GM18499 (cell line): ENCODE measurements at regions not wholly inside any gene's neighbourhood (a gene's known extent, or its start where the extent isn't known, plus 50 kb on each side); places are given as distances from the start of the nearest gene placed in this dataset.
"Not testable (repeated sequence)": the region's sequence is repeated elsewhere in the genome, so short reads cannot be mapped to it uniquely, and the experiment has no call there.

Experiments used
- ATAC-seq: cut with Tn5 transposase; IDR thresholded peaks from one replicate; pipeline ENCODE4 v1.9.1; 2021; ENCODE audit warnings: moderate number of reproducible peaks; ENCODE audit not compliant: insufficient read depth, unreplicated experiment

DNA sequence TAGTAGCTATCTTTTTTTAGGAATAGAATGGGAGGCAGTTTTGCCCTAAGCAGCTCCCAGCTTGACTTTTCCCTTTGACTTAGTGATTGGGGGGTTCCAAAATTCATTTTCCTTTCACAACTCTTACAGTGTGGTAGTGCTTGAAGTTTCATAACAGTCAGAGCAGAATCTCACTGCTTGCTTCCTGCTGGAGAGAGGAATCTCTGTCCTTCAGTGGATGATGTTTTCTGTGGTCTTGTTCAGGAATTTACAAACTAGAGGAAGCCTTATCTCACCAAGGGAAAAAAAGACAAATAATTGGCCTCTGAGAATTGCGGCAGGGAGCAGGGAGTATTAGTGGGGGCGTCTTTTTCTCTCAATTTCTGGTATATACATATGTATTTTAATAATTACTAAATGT is 326.6 kb upstream of the C2CD4B start:
- ATAC-seq = no peak

DNA sequence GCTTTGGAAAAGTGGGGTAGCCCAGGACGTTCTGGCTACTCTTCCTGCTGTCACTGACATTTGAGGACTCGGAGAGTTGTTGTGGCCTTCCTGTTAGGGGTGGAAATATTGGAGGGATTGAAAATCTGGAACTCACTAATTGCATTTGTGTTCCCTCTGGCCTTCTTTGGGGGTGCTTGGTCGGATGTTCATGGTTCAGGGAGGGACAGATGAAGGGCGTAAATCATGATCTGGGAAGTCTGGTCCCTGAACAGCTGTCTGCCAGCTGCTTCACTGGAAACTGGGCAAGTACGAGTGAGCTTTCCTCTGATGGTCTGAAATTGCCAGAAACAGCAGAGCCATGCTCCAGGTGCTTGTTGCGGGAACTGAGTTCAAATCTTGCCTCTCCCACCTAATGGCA is 327.8 kb upstream of the C2CD4B start:
- ATAC-seq = no peak

DNA sequence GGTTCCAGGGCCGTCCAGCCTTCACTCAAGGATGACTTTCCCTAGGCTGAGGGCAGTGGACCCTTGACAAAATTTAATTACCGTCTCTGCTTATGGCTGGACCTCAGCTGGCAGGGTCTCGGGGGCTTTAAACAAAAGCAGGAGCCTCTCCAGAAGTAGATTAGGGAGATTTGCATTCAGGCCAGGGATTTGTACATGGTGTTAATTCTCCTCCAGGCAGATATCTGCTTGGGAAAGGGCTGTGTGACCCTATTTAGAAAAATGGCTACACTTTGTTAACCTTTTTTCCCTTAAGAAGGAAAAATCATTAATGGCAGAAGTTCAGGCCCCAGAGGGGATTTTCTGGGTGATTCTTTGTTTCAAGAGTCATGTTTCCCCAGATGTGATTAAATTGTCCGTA is 329.1 kb upstream of the C2CD4B start:
- no peak for ATAC-seq

DNA sequence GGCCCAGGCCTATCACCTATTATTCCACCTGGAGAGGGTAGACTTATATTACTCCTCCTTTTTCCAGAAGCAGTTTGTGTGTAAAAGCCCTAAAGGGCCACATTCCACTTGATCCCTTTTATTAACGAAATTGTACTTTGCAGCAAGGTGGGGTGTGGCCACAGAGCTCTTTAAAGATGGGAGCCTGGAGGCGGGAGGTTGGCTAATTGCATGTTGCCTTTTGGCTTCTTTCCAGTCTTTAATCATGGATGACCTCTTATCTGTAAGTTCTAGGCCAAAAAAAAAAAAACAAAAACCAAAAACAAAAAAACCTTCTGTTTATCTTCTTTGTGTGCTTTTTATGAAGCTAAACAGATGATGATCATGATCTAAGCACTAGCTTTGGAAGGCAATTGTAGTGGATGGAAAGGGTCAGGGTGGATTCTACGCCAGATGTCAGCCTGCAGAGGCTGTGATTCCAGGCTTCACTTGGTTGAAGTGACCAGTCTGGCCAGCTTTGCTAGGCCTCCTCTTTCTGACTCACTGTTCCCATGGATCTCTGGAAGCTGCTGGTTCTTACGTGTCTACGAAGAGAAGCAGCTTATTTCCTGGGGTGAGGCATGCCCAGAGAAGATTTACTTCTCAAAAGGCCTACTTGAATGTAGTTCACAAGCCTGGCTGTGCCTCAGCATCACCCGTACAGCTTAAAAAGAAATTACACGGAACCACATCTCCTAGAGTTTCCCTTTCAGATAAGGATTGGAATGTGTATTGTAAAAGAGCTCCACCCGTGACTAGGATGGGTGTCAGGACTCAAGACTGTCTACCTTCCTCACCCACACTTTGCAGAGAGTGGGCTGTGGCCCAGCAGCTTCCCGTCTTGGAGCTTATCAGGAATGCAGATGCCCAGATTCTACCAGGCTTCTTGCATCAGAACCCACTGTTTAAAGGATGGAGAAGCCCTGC is 330.9 kb upstream of the C2CD4B start:
- ATAC-seq = no peak

DNA sequence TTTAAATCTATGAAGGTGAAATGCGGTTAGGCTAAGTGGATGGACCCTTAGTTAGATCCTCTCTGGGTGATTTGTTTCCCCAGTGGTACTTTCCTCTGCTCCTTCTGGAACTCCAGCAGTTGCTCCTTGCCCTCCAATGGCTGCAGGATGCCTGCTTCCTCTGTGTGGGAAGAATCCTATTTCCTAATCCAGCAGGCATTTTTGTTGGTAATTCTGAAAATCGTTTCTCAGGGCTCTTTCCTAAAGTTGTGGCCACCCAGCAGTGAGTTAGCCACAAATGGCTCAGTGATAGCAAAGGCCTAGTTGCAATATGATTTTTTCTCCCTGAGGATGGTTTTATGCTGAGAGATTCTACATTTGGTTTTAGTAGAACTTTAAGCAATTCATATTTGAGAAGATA is 332.3 kb upstream of the C2CD4B start:
- no peak for ATAC-seq

DNA sequence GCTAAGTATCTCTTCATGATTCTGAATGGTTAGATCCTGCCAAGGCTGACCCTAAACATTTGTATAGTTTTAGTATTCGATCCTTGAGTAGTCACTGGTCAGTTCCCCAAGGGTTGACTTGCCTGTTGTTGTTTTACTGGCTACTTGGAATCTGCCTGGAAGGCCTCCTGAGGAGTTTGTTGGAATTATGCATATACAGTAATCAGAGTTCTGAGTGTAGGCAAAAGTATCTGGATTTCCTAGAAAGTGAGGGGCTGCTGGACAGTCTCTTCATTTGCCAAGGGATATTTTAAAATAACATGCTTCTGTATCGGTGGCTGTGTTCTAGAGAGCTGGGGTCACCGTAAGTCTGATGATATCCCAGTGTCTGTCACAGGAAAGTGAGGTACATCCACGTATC is 333.2 kb upstream of the C2CD4B start:
- no peak for ATAC-seq

DNA sequence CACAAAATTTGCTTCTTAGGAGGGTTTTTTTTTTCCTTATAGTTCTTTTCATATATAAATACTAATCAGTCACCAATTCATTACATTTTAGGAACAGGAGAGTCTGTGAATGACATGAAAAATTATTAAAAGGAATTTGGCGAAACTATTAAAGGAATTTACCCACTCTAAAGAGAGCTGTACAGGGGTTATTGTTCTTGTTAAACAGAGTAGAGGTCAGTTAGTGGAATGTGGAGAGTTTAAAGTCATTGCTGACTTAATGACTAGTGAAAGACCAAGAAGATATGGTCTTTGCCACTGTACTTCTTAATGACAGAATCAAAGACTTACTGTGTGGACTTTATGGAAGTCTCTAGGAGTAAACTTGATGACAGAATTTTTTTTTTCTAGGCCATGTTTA is 333.6 kb upstream of the C2CD4B start:
- no peak for ATAC-seq

DNA sequence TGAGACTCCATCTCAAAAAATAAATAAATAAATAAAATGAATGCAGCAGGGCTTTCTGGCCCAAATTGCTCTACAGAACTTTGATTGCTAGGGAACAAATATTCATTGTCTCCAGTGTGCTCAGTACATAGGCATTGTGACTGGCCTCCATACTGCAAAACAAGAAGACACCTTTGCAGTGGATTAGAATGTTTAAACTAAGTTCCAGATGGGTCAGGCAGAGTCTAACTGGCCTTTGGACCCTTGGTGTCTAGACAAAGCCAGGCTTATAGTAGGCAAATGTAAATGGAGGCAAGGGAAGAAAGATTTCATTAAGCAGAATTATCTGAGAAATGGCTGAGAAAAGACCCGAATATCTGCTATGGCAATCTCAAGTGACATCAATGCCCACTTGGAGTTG is 335.2 kb upstream of the C2CD4B start:
- no peak for ATAC-seq

DNA sequence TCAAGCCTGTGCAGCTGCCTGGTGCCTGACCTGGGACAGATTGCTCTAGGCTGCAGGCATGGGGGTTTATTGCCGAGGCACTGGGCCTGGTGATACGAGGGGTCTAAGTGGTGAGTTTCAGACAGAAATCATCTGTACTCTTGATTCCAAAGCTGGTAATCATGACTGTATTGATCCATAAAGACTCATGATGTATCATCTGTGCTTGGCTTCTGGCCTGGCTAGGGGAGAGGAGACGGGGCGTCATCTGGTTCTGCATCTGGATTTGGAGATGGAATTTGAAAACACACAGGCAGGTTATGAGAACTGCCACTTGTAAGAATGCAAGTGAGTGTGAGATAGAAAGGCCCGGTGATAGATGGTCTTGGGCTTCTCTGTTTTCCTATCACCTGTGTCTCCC is 337.4 kb upstream of the C2CD4B start:
- no peak for ATAC-seq

DNA sequence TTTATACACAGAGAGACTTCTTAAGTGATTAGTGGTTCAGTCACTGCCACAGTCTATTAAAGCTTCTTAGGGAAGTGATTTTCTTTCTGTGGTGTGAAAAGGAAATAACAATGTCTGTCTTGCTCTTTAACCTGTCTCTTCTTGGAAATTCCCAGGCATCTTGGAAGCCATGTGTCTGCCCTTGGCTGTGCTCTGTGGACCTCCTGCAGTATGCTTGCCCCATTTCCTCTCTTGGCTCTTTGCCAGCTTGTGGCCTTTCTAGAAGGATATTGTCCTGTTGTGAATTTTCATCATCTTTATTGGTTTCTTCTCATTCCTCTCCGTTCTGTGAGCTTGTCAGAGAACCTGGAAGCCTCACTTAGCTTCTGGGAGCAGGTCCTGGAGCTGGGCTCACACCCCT is 338.4 kb upstream of the C2CD4B start:
- no peak for ATAC-seq

DNA sequence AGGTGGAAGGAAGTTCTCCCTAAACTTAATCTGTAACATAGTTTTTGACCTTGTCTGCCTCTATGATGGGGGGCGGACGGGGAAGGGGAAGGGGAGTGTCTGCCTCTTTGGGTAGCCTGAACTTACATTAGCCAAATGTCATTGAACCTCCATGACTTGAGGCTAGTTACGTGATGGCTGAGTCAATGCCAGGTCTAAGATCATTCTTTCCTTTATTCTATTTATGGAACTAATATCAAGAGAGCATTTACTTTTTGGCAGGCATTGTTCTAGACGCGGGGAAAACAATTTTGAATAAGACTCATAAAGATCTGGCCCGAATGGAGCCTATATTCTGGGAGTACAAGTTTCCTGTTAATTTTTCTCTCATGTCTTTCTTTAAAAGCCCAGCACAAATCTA is 340.7 kb upstream of the C2CD4B start:
- no peak for ATAC-seq

DNA sequence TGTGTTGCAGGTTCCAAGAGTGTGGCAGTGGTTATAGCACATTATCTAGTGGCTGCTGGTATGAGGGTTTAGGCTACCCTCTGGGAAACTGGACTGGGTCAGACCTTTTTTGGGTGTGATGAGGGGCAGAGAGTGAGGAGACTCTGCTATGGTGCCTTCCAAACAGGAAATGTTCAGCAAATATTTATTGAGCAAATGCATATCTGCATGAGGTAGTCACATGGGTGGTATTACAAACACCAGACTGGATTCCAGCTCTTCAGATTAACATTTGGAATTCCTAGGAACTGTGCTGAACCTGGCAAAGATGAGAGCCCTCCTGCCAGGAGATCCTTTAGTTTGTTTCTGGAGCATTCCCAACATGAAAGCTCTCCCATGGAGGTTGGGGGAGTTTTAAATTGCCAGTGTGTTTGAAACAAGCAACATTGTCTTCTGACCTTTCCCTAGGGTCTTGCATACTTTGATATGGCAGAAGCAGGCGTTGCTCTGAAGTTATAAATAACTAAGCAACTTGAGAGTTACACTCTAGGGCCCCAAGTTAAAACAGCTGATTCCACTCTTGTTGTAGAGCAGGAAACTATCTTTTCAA is 341.2 kb upstream of the C2CD4B start:
- ATAC-seq = no peak

DNA sequence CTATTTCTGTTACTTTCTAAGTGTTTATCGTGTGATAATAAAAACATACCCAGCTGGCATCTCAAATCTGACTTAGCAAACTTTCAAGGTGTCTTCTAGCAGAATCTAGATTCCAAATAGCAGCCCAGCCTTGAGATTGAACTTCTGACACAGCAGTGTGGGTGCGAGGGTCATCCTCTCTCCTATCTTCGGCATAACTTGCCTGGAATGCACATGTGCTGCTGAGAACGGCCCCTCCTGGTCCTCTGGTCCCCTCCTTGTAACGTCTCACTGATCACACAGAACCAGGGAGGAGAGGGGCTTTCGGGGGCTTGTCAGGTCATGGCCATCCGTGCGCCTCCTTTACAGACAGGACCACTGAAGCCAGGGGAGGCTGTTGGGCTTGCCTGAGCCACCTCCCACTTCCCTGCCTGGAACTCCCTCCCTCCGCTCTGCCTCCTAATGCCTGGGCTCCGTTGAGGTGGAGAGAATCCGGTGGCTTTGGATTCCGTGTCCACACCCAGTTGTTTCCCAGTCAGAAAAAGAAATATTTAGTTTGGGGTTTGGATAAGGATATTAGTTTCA is 344.4 kb upstream of the C2CD4B start:
- ATAC-seq = no peak

DNA sequence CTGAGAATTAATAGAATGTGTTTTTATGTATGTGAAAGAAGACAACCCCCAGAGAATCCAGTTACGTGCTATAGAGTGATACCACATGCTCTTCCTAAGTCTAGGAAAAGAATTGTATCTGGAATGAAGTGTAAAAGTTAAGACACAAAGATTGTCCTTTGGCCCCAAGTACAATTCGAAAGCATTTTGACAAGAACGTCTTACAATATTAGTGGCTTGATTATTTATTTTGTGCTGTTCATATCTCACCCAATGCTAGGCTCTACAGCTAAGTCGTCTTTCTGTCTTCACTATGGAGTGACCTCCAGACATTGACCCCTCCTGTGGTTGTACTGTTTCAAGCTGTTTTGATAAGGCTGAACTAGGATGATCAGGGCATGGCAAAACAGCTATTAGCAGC is 345.7 kb upstream of the C2CD4B start:
- no peak for ATAC-seq

DNA sequence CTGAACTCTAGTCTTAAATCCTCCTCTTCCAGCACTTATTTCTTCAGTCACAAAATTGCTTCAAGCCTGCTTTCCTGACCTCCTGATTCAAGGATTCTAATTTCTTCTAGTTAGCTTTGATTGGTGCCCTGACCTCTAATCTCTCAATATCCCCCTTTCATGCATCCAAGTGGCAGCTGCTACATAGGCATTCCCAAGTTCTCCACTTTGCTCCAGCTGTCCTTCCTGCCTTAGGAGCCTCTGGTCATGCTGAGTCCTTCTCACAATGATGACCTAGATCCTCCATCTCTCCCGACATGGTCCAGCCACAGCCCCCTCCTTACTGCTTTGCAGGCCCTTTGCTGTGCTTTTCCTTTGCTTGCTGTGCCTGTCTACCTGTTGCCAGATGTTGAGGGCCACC is 347.8 kb upstream of the C2CD4B start:
- ATAC-seq = no peak

DNA sequence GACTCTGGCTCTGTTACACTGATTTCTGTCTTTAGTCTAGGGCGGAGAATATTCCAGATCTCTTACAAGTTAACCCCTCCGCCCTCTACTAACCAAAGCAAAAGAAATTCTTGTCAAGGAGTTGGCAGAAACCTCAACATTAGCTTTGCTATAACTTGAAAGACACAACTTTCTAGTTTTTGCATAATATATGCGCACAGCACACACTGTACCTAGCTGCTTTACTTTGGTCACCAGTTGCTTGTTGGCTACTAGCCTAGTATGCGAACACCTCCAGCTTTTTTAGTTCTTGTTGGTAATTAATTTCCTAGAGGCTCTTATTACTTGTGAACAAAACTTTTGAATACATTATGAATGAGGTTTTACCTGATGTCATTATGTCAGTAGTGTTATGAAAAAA is 348.8 kb upstream of the C2CD4B start:
- ATAC-seq = no peak

DNA sequence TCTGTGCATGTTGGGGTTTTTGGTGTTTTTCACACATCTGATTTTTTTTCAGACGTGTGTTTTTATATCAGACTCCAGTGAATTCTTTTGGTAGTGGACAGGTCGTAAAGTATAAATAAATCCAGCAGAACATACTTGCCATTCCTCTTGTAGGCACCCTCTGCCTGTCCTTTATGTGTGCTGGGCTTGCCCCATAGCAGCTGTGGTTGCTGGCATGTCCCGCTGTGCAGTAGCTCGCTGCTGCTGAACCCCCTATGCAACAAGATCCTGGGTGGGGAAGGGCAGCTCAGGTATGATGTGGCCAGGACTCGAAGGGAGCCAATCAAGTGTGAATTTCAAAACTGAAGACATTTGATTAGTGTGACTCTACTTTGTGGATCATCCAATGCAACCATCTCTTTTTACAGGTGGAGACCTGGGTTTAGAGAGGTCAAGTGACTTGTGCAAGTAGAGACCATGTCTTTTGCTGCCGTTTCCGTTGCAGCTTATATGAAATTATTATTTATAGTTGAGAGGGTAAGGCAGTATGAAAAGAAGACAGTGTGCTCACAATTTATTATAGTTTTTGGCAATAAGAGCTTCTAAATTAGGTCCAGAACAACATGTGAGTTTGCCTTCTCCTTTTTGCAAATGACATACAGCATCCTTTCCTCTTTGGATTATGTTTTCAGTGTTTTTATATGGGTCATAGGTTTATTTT is 350.8 kb upstream of the C2CD4B start:
- no peak for ATAC-seq

DNA sequence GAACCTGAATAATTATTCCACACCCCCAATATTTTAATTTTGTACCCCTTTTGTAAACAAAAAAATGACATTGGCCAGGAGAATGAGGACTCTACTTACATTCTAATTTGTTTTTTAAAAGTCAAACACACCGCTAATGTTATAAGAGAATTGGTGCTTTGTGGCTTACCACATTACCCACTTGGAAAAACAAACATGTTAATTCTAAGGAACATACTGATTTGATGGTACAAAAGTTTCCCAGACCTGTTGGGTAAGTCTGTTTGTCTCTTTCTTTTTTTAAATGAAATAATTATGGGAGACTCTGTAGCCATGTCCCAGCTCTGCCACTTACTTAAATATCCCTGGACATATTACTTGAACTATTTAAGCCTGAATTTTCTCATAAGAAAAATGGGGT is 352.5 kb upstream of the C2CD4B start:
- no peak for ATAC-seq

DNA sequence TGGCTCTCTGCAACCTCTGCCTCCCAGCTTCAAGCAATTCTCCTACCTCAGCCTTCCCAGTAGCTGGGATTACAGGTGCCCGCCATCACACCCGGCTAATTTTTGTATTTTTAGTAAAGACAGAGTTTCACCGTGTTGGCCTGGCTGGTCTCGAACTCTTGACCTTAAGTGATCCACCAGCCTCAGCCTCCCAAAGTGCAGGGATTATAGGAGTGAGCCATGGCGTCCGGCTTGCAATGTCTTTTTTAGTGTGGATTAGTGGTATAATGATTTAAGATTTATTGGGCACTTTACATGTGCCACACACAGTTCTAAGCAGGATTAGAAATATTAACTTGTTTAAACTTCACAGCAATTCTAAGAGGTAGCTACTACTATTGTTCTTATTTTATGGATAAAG is 353.6 kb upstream of the C2CD4B start:
- ATAC-seq = not testable (repeated sequence)

DNA sequence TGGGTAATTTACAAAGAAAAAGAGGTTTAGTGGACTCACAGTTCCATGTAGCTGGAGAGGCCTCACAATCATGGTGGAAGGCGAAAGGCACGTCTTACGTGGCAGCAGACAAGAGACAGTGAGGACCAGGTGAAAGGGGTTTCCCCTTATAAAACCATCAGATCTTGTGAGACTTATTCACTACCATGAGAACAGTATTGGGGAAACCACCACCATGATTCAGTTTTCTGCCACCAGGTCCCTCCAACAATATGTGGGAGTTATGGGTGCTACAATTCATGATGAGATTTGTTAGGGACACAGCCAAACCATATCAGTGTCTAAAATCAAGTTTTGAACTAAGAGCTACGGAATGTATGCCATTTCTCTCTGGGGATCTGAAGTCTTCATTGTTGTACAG is 354.8 kb upstream of the C2CD4B start:
- no peak for ATAC-seq

DNA sequence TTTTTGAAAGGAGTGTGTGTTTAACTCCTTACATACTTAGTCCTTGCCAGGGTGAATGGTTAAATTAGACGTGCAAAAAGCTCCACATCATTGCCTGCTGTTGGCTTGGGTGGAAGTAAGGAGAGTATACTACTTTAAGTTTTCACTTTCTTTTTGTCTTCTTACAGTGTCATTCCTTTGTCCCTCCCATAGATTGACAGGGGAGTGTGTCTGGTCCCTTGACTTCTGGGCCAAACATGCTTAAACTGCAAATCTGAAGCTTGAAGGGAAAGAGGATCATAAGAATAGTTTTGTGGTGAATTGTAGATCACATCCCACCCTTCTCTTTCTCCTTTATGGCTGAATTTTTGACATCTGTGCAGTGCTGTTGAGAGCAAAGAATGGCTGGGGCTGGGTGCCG is 355.8 kb upstream of the C2CD4B start:
- ATAC-seq = no peak
